ENCODE measurements at regions not wholly inside any gene's neighbourhood (a gene's known extent, or its start where the extent isn't known, plus 50 kb on each side); places are given as distances from the start of the nearest gene placed in this dataset.

GRCh38 chr5:25002371-25002770 lies 357.6 kb upstream of the CDH10 start:
- TF ChIP-seq, protein P1, sequence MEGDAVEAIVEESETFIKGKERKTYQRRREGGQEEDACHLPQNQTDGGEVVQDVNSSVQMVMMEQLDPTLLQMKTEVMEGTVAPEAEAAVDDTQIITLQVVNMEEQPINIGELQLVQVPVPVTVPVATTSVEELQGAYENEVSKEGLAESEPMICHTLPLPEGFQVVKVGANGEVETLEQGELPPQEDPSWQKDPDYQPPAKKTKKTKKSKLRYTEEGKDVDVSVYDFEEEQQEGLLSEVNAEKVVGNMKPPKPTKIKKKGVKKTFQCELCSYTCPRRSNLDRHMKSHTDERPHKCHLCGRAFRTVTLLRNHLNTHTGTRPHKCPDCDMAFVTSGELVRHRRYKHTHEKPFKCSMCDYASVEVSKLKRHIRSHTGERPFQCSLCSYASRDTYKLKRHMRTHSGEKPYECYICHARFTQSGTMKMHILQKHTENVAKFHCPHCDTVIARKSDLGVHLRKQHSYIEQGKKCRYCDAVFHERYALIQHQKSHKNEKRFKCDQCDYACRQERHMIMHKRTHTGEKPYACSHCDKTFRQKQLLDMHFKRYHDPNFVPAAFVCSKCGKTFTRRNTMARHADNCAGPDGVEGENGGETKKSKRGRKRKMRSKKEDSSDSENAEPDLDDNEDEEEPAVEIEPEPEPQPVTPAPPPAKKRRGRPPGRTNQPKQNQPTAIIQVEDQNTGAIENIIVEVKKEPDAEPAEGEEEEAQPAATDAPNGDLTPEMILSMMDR (conservative IDR thresholded peaks at IDR 0.05 in 1 of 2, IDR thresholded peaks at IDR 0.05 in 1 of 2; ENCODE audit: low read depth in 1 of 2, low read length in 2 of 2) = no peak
- no peak for TF ChIP-seq EZH2 (IDR thresholded peaks at IDR 0.05; ENCODE audit: low read length, missing control alignments)

Data from fibroblast of lung (primary cell).